Prostate gland (tissue), 2 donors: ENCODE measurements at regions not wholly inside any gene's neighbourhood (a gene's known extent, or its start where the extent isn't known, plus 50 kb on each side); places are given as distances from the start of the nearest gene placed in this dataset.
A peak's percentile ranks its signal among the peaks of the same experiment; 100 is the strongest.

ENCODE experiments used
- DNase-seq: peaks from one replicate; pipeline ENCODE4 v3.0.0-alpha.2; 2019; ENCODE audit warnings: low spot score
- H3K27ac ChIP-seq, 2 donors: fragments of 200-600 bp; sonication (generic); 2 replicates each; pipeline ENCODE4 v1.5.1; 2017 to 2019
- H3K27me3 ChIP-seq: fragments of 200-600 bp; sonication (generic); replicated peaks from 2 replicates; pipeline ENCODE4 v1.5.1; 2019; ENCODE audit not compliant: insufficient read depth
- H3K36me3 ChIP-seq, 2 donors: fragments of 200-600 bp; sonication (generic); 1 replicate in 1 of 2; 2 replicates in 1 of 2; pipeline versions ENCODE4 v1.5.1 to v1.8.1; 2017 to 2019
- H3K4me1 ChIP-seq: fragments of 200-600 bp; sonication (generic); replicated peaks from 2 replicates; pipeline ENCODE4 v1.5.1; 2019
- H3K4me3 ChIP-seq, 2 donors: fragments of 200-600 bp; sonication (generic); 2 replicates each; pipeline ENCODE4 v1.5.1; 2017 to 2019
- H3K9me3 ChIP-seq: fragments of 200-600 bp; sonication (generic); 2 replicates; pipeline ENCODE4 v1.5.1; 2017
- CTCF ChIP-seq, 4 experiments: fragments of 200-600 bp in 2 of 4; fragments of 450-650 bp in 2 of 4; sonication (generic) in 2 of 4; IDR thresholded peaks; 1 replicate in 3 of 4; 2 replicates in 1 of 4; pipeline ENCODE4 v1.5.1; 2016 to 2019; ENCODE audit warnings: antibody characterized with exemption in 4 of 4, mild to moderate bottlenecking in 2 of 4, moderate library complexity in 2 of 4
- POLR2A ChIP-seq: fragments of 450-650 bp; IDR thresholded peaks from one replicate; pipeline ENCODE4 v1.6.1; 2016; ENCODE audit warnings: antibody characterized with exemption, mild to moderate bottlenecking
- POLR2AphosphoS5 ChIP-seq: sonication (generic); formaldehyde crosslinking; IDR thresholded peaks from one replicate; pipeline ENCODE4 v1.6.1; 2017; ENCODE audit warnings: antibody characterized with exemption
- WGBS: methylation state at CpG from one replicate; pipeline ENCODE4 v1.1.5; 2018; 5-methylcytosine and 5-hydroxymethylcytosine counted together
- intact Hi-C: fragments of 100-400 bp; cut with DNase I; formaldehyde crosslinking; loops from one replicate; pipeline ENCODE4 v1.14.2; 2022

- no peak for TF ChIP-seq CTCF (IDR thresholded peaks at IDR 0.05)
- no peak for TF ChIP-seq POLR2AphosphoS5
- no peak for TF ChIP-seq POLR2A
- WGBS = 80% methylated on average over 6 of the region's 6 CpGs
- intact Hi-C loops = no loop called here
- no peak overlapping the region for H3K27ac ChIP-seq
- no peak overlapping the region for H3K4me3 ChIP-seq
- no peak for DNase-seq
- no peaks in the 10 kb centered on the region for H3K27me3 ChIP-seq
- H3K4me1 ChIP-seq = no peaks in the 10 kb centered on the region
- no peaks in the 10 kb centered on the region for H3K36me3 ChIP-seq
- H3K9me3 ChIP-seq = no peaks in the 10 kb centered on the region
Measured at GRCh38 chr1:13898406-13898805, 198.4 kb downstream of the PRDM2 start.

- no peaks in the 10 kb centered on the region for H3K9me3 ChIP-seq
- DNase-seq = no peak
- no peaks in the 10 kb centered on the region for H3K36me3 ChIP-seq
- no peak overlapping the region for H3K27ac ChIP-seq
- WGBS = 93% methylated on average over 7 of the region's 7 CpGs
- H3K4me3 ChIP-seq = no peak overlapping the region
- no peak for TF ChIP-seq POLR2A
- TF ChIP-seq CTCF (IDR thresholded peaks at IDR 0.05) = no peak
- no peak for TF ChIP-seq POLR2AphosphoS5
- no peaks in the 10 kb centered on the region for H3K27me3 ChIP-seq
- intact Hi-C loops = no loop called here
- no peaks in the 10 kb centered on the region for H3K4me1 ChIP-seq
Measured at GRCh38 chr1:13899856-13900255, 199.9 kb downstream of the PRDM2 start.

GRCh38 chr1:13900583-13900982 is 200.6 kb downstream of the PRDM2 start:
- TF ChIP-seq POLR2A (no peak), CTCF (IDR thresholded peaks at IDR 0.05) (no peak), POLR2AphosphoS5 (no peak)
- Histone ChIP-seq H3K9me3 (no peaks in the 10 kb centered on the region), H3K36me3 (no peaks in the 10 kb centered on the region), H3K4me3 (no peak overlapping the region), H3K27me3 (no peaks in the 10 kb centered on the region), H3K4me1 (no peaks in the 10 kb centered on the region), H3K27ac (peak overlapping the region in 1 of 2 donors; percentile 9)
- WGBS = 92% methylated on average over 1 of the region's 1 CpG
- no peak for DNase-seq
- intact Hi-C loops = no loop called here

GRCh38 chr1:13901039-13901438 is 201.1 kb downstream of the PRDM2 start:
- H3K4me3 ChIP-seq = no peak overlapping the region
- H3K36me3 ChIP-seq = no peaks in the 10 kb centered on the region
- intact Hi-C loops = no loop called here
- peak overlapping the region in 1 of 2 donors; percentile 11 for H3K27ac ChIP-seq
- H3K9me3 ChIP-seq = no peaks in the 10 kb centered on the region
- H3K4me1 ChIP-seq = no peaks in the 10 kb centered on the region
- no peak for DNase-seq
- TF ChIP-seq CTCF (IDR thresholded peaks at IDR 0.05) (no peak), POLR2A (no peak), POLR2AphosphoS5 (no peak)
- WGBS = 34% methylated on average over 10 of the region's 10 CpGs
- no peaks in the 10 kb centered on the region for H3K27me3 ChIP-seq

- Histone ChIP-seq H3K27ac (peak overlapping the region in 1 of 2 donors; percentile 11), H3K4me1 (no peaks in the 10 kb centered on the region), H3K9me3 (no peaks in the 10 kb centered on the region), H3K36me3 (no peaks in the 10 kb centered on the region), H3K27me3 (no peaks in the 10 kb centered on the region), H3K4me3 (no peak overlapping the region)
- DNase-seq = no peak
- TF ChIP-seq POLR2A (no peak), CTCF (IDR thresholded peaks at IDR 0.05) (no peak), POLR2AphosphoS5 (no peak)
- WGBS = 60% methylated on average over 6 of the region's 6 CpGs
- intact Hi-C loops = no loop called here
Measured at GRCh38 chr1:13901597-13901996, 201.6 kb downstream of the PRDM2 start.
